ENCODE measurements at regions not wholly inside any gene's neighbourhood (a gene's known extent, or its start where the extent isn't known, plus 50 kb on each side); places are given as distances from the start of the nearest gene placed in this dataset.

DNA sequence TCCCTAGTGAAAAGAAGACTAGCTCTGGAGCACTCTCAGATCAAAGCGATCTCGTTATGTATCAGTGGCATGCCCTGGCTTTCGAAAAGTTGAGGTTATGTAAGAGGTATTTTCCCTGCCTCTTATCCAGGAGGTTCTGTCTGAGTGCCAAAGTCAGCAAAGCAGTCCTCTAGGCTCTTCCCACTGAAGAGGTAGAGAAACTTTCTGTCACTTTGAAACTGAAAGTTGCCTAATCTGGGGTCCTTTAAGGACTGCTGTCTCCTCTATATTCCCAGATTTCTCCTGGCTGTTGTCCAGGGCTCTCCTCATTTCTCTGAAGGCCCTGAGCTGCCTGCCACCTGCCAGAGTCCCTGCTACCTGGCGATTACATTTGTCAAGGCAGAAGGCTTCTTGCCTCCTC is 96.3 kb downstream of the B3GNT2 start:
- Histone ChIP-seq H3K36me3 (replicated peaks in 1 of 2; ENCODE audit: control extremely low read depth in 1 of 2, control insufficient read depth in 1 of 2, extremely low read depth in 1 of 2, insufficient read depth in 2 of 2, low read length in 1 of 2) (no peaks in the 10 kb centered on the region), H4K20me1 (ENCODE audit: control insufficient read depth, insufficient read depth, low read length, poor library complexity, severe bottlenecking) (no peaks in the 10 kb centered on the region), H3K4me3 (ENCODE audit: control extremely low read depth in 1 of 5, extremely low read depth in 1 of 5, insufficient read depth in 1 of 5, low read depth in 2 of 5, low read length in 4 of 5) (no peak overlapping the region), H3K9me3 (ENCODE audit: control extremely low read depth in 1 of 3, control insufficient read depth in 2 of 3, insufficient read depth in 1 of 3, low read length in 2 of 3) (peaks cover 0 to 1% (median 0%) of the 10 kb centered on the region in 3 donors), H3K4me2 (replicated peaks; ENCODE audit: low read depth, low read length, poor library complexity, severe bottlenecking) (no peak overlapping the region), H2AFZ (ENCODE audit: insufficient read depth, low read depth, low read length, poor library complexity, severe bottlenecking) (no peak overlapping the region), H3K79me2 (ENCODE audit: control insufficient read depth, insufficient read depth, low read length) (no peaks in the 10 kb centered on the region), H3K9ac (ENCODE audit: low read length) (no peak overlapping the region), H3K27ac (ENCODE audit: low read length in 2 of 2) (no peak overlapping the region), H3K4me1 (ENCODE audit: control insufficient read depth in 2 of 2, insufficient read depth in 2 of 2, low read length in 2 of 2) (peaks cover 10 to 14% of the 10 kb centered on the region in 2 donors), H3K27me3 (replicated peaks in 1 of 4; ENCODE audit: control extremely low read depth in 1 of 4, control insufficient read depth in 3 of 4, insufficient read depth in 4 of 4, low read length in 3 of 4) (peaks cover 0 to 3% (median 0%) of the 10 kb centered on the region in 4 experiments)
- TF ChIP-seq, protein P1, sequence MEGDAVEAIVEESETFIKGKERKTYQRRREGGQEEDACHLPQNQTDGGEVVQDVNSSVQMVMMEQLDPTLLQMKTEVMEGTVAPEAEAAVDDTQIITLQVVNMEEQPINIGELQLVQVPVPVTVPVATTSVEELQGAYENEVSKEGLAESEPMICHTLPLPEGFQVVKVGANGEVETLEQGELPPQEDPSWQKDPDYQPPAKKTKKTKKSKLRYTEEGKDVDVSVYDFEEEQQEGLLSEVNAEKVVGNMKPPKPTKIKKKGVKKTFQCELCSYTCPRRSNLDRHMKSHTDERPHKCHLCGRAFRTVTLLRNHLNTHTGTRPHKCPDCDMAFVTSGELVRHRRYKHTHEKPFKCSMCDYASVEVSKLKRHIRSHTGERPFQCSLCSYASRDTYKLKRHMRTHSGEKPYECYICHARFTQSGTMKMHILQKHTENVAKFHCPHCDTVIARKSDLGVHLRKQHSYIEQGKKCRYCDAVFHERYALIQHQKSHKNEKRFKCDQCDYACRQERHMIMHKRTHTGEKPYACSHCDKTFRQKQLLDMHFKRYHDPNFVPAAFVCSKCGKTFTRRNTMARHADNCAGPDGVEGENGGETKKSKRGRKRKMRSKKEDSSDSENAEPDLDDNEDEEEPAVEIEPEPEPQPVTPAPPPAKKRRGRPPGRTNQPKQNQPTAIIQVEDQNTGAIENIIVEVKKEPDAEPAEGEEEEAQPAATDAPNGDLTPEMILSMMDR (IDR thresholded peaks at IDR 0.05) = no peak
- TF ChIP-seq EZH2 (IDR thresholded peaks at IDR 0.05; ENCODE audit: borderline replicate concordance, insufficient read depth, low read depth, low read length, poor library complexity, severe bottlenecking) = no peak
- Mint-ChIP-seq H3K4me1 (peaks cover 8% of the 10 kb centered on the region), H3K4me3 (no peak overlapping the region), H3K9me3 (ENCODE audit: insufficient read depth) (no peaks in the 10 kb centered on the region), H3K27me3 (peaks cover 7% of the 10 kb centered on the region), H3K27ac (no peak overlapping the region)
- ChIA-PET CTCF (no interaction called here), POLR2A (no interaction called here)
- no peak for ATAC-seq (ENCODE audit: low read depth)
- intact Hi-C loops (cut with micrococcal nuclease) = no loop called here
- WGBS (ENCODE audit: insufficient coverage) = 95% methylated on average over 3 of the region's 4 CpGs
- DNase-seq = no peak

DNA sequence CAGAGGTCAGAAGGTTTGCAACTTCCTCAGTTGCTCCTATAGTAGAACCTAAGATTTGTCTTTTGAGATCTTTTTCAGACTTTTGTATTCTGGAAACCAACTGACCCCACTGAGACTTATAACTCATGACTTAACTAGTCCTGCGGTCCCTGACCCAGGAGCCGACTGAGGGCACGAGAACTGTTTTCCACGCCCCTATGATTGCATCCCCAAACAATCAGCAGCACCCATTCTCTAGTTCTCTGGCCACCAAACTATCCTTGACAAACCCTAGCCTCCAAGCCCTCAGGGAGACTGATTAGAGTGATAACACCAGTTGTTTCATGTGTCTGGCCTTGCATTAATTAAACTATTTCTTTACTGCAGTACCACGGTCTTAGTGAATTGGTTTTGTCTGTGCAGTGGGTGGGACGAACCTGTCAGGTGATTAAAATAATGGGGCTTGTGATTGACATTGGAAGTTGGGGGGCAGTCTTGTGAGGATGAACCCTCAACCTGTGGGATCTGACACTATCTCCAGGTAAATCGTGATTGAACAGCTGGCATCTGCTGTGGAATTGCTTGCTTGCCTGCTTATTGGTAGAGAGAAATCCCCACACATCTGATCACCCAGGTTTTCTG is 95.7 kb downstream of the B3GNT2 start:
- no peak overlapping the region for H3K9ac ChIP-seq (ENCODE audit: low read length)
- ATAC-seq (ENCODE audit: low read depth) = no peak
- H3K4me1 ChIP-seq (ENCODE audit: control insufficient read depth in 2 of 2, insufficient read depth in 2 of 2, low read length in 2 of 2) = peaks cover 10 to 14% of the 10 kb centered on the region in 2 donors
- Mint-ChIP-seq H3K4me3 (no peak overlapping the region), H3K27ac (peak overlapping the region; percentile 20), H3K4me1 (peaks cover 8% of the 10 kb centered on the region), H3K27me3 (peaks cover 7% of the 10 kb centered on the region), H3K9me3 (ENCODE audit: insufficient read depth) (no peaks in the 10 kb centered on the region)
- H4K20me1 ChIP-seq (ENCODE audit: control insufficient read depth, insufficient read depth, low read length, poor library complexity, severe bottlenecking) = no peaks in the 10 kb centered on the region
- H3K4me2 ChIP-seq (replicated peaks; ENCODE audit: low read depth, low read length, poor library complexity, severe bottlenecking) = no peak overlapping the region
- no peak overlapping the region for H3K4me3 ChIP-seq (ENCODE audit: control extremely low read depth in 1 of 5, extremely low read depth in 1 of 5, insufficient read depth in 1 of 5, low read depth in 2 of 5, low read length in 4 of 5)
- H3K27ac ChIP-seq (ENCODE audit: low read length in 2 of 2) = no peak overlapping the region
- CTCF ChIA-PET = no interaction called here
- POLR2A ChIA-PET = no interaction called here
- H3K27me3 ChIP-seq (replicated peaks in 1 of 4; ENCODE audit: control extremely low read depth in 1 of 4, control insufficient read depth in 3 of 4, insufficient read depth in 4 of 4, low read length in 3 of 4) = peaks cover 0 to 3% (median 0%) of the 10 kb centered on the region in 4 experiments
- no peak overlapping the region for H2AFZ ChIP-seq (ENCODE audit: insufficient read depth, low read depth, low read length, poor library complexity, severe bottlenecking)
- intact Hi-C loops (cut with micrococcal nuclease) = no loop called here
- H3K36me3 ChIP-seq (replicated peaks in 1 of 2; ENCODE audit: control extremely low read depth in 1 of 2, control insufficient read depth in 1 of 2, extremely low read depth in 1 of 2, insufficient read depth in 2 of 2, low read length in 1 of 2) = no peaks in the 10 kb centered on the region
- 97% methylated on average over 5 of the region's 7 CpGs for WGBS (ENCODE audit: insufficient coverage)
- peaks cover 0 to 7% (median 0%) of the 10 kb centered on the region in 3 donors for H3K9me3 ChIP-seq (ENCODE audit: control extremely low read depth in 1 of 3, control insufficient read depth in 2 of 3, insufficient read depth in 1 of 3, low read length in 2 of 3)
- no peak for DNase-seq
- no peak for TF ChIP-seq EZH2 (IDR thresholded peaks at IDR 0.05; ENCODE audit: borderline replicate concordance, insufficient read depth, low read depth, low read length, poor library complexity, severe bottlenecking)
- no peaks in the 10 kb centered on the region for H3K79me2 ChIP-seq (ENCODE audit: control insufficient read depth, insufficient read depth, low read length)

Measured in B cell (primary cell).